Thyroid gland (tissue), 4 donors: ENCODE measurements at regions not wholly inside any gene's neighbourhood (a gene's known extent, or its start where the extent isn't known, plus 50 kb on each side); places are given as distances from the start of the nearest gene placed in this dataset.
"Not testable (repeated sequence)": the region's sequence is repeated elsewhere in the genome, so short reads cannot be mapped to it uniquely, and the experiment has no call there.

ENCODE experiments used
- DNase-seq, 2 donors: peaks; one replicate each; pipeline ENCODE4 v3.0.0-alpha.2; 2019
- H3K27ac ChIP-seq, 3 donors: fragments of 200-600 bp; sonication (generic); 1 replicate in 2 of 3; 2 replicates in 1 of 3; pipeline ENCODE4 v1.5.1; 2016 to 2019; ENCODE audit warnings: mild to moderate bottlenecking in 1 of 3, moderate library complexity in 1 of 3
- H3K27me3 ChIP-seq: fragments of 200-600 bp; sonication (generic); one replicate; pipeline ENCODE4 v1.5.1; 2019
- H3K36me3 ChIP-seq, 2 donors: fragments of 200-600 bp; sonication (generic); one replicate each; pipeline ENCODE4 v1.5.1; 2016 to 2019
- H3K4me1 ChIP-seq, 2 donors: fragments of 200-600 bp; sonication (generic); one replicate each; pipeline ENCODE4 v1.5.1; 2017 to 2019
- H3K4me3 ChIP-seq, 3 donors: fragments of 200-600 bp; sonication (generic); replicated peaks in 1 of 3; 1 replicate in 2 of 3; 2 replicates in 1 of 3; pipeline ENCODE4 v1.5.1; 2016; ENCODE audit warnings: mild to moderate bottlenecking in 1 of 3
- H3K9me3 ChIP-seq: fragments of 200-600 bp; sonication (generic); one replicate; pipeline ENCODE4 v1.5.1; 2017
- CTCF ChIP-seq, 6 experiments: fragments of 200-600 bp in 3 of 6; fragments of 450-650 bp in 3 of 6; sonication (generic) in 3 of 6; IDR thresholded peaks; one replicate each; pipeline ENCODE4 v1.5.1; 2016 to 2019; ENCODE audit warnings: antibody characterized with exemption in 6 of 6, mild to moderate bottlenecking in 2 of 6, inconsistent platforms in 1 of 6, moderate library complexity in 1 of 6
- POLR2A ChIP-seq, 2 donors: fragments of 450-650 bp; IDR thresholded peaks; one replicate each; pipeline ENCODE4 v1.6.1; 2017; ENCODE audit warnings: antibody characterized with exemption in 2 of 2, mild to moderate bottlenecking in 2 of 2, moderate library complexity in 1 of 2
- WGBS, 2 donors: methylation state at CpG; one replicate each; pipeline ENCODE4 v1.1.5; 2017; 5-methylcytosine and 5-hydroxymethylcytosine counted together
- intact Hi-C: fragments of 100-400 bp; cut with DNase I; formaldehyde crosslinking; loops from one replicate; pipeline ENCODE4 v1.15.1; 2023

- WGBS, 2 donors = 33 to 67% methylated on average over 1 to 3 of the region's 3 CpGs
- intact Hi-C loops = no loop called here
These were observed 309.6 kb upstream of the TMTC4 start for GRCh38 chr13:100984085-100984705.

GRCh38 chr13:100983111-100983510 is 308.5 kb upstream of the TMTC4 start:
- H3K27me3 ChIP-seq = no peaks in the 10 kb centered on the region
- intact Hi-C loops = no loop called here
- peaks cover 0 to 7% of the 10 kb centered on the region in 2 donors for H3K4me1 ChIP-seq
- no peak overlapping the region for H3K27ac ChIP-seq
- H3K4me3 ChIP-seq = no peak overlapping the region
- H3K36me3 ChIP-seq = no peaks in the 10 kb centered on the region
- TF ChIP-seq CTCF (IDR thresholded peaks at IDR 0.05) (no peak), POLR2A (IDR thresholded peaks at IDR 0.05) (no peak)
- DNase-seq = no peak
- WGBS, 2 donors = 74 to 78% methylated on average over 6 of the region's 6 CpGs
- no peaks in the 10 kb centered on the region for H3K9me3 ChIP-seq

More at GRCh38 chr13:100984085-100984705, 309.6 kb upstream of the TMTC4 start:
- H3K9me3 ChIP-seq = no peaks in the 10 kb centered on the region
- H3K27ac ChIP-seq = no peak overlapping the region
- H3K4me3 ChIP-seq = no peak overlapping the region
- no peak for TF ChIP-seq CTCF (IDR thresholded peaks at IDR 0.05)
- no peak for TF ChIP-seq POLR2A (IDR thresholded peaks at IDR 0.05)
- peaks cover 0 to 7% of the 10 kb centered on the region in 2 donors for H3K4me1 ChIP-seq
- no peaks in the 10 kb centered on the region for H3K36me3 ChIP-seq
- no peak for DNase-seq
- H3K27me3 ChIP-seq = no peaks in the 10 kb centered on the region

- Histone ChIP-seq H3K27ac (no peak overlapping the region), H3K27me3 (no peaks in the 10 kb centered on the region), H3K4me1 (peaks cover 0 to 7% of the 10 kb centered on the region in 2 donors), H3K4me3 (no peak overlapping the region), H3K9me3 (no peaks in the 10 kb centered on the region), H3K36me3 (no peaks in the 10 kb centered on the region)
- TF ChIP-seq POLR2A (IDR thresholded peaks at IDR 0.05) (no peak), CTCF (IDR thresholded peaks at IDR 0.05) (no peak)
- no peak for DNase-seq
- intact Hi-C loops = no loop called here
These were observed 305.6 kb upstream of the TMTC4 start for GRCh38 chr13:100980171-100980570.

GRCh38 chr13:100977841-100978240 is 303.2 kb upstream of the TMTC4 start:
- Histone ChIP-seq H3K4me1 (peaks cover 0 to 3% of the 10 kb centered on the region in 2 donors), H3K36me3 (no peaks in the 10 kb centered on the region), H3K27me3 (no peaks in the 10 kb centered on the region), H3K27ac (no peak overlapping the region), H3K4me3 (no peak overlapping the region), H3K9me3 (no peaks in the 10 kb centered on the region)
- TF ChIP-seq POLR2A (IDR thresholded peaks at IDR 0.05) (no peak), CTCF (IDR thresholded peaks at IDR 0.05) (no peak)
- 84% methylated on average over 7 of the region's 7 CpGs for WGBS, 2 donors
- intact Hi-C loops = no loop called here
- DNase-seq = no peak

GRCh38 chr13:100976993-100977392 is 302.4 kb upstream of the TMTC4 start:
- Histone ChIP-seq H3K9me3 (no peaks in the 10 kb centered on the region), H3K27ac (no peak overlapping the region), H3K36me3 (no peaks in the 10 kb centered on the region), H3K4me1 (peaks cover 0 to 3% of the 10 kb centered on the region in 2 donors), H3K27me3 (no peaks in the 10 kb centered on the region), H3K4me3 (no peak overlapping the region)
- no peak for DNase-seq
- intact Hi-C loops = no loop called here
- TF ChIP-seq POLR2A (IDR thresholded peaks at IDR 0.05) = no peak
- WGBS, 2 donors = 66 to 78% methylated on average over 2 of the region's 2 CpGs

GRCh38 chr13:100975666-100976065 is 301.1 kb upstream of the TMTC4 start:
- H3K27ac ChIP-seq, H3K4me3 ChIP-seq, H3K4me1 ChIP-seq, H3K9me3 ChIP-seq, H3K27me3 ChIP-seq, intact Hi-C loops, DNase-seq, H3K36me3 ChIP-seq: not testable (repeated sequence)
- 93% methylated on average over 13 of the region's 31 CpGs; no CpG with 5 or more reads in 1 of the 2 donors for WGBS, 2 donors
